ENCODE measurements at regions not wholly inside any gene's neighbourhood (a gene's known extent, or its start where the extent isn't known, plus 50 kb on each side); places are given as distances from the start of the nearest gene placed in this dataset.

DNA sequence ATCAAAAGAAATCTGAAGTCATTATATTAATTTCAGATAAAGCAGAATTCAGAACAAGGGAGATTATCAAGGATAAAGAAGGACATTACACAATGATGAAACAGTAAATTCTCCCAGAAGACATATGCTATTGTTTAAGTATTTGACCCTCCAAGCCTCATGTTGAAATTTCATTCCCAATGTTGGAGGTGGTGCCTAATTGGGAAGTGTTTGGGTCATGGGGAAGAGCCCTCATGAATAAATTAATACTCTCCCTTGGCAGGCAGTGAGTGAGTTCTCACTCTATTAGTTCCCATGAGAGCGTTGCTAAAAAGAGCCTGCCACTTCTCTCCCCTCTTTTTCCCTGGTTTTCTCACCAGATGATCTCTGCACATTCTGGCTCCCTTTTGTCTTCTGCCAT, 249.9 kb upstream of the GRIA3 start:
- ATAC-seq = no peak
- TF ChIP-seq EP300 (IDR thresholded peaks at IDR 0.05) = no peak
- TF ChIP-seq, protein P1, sequence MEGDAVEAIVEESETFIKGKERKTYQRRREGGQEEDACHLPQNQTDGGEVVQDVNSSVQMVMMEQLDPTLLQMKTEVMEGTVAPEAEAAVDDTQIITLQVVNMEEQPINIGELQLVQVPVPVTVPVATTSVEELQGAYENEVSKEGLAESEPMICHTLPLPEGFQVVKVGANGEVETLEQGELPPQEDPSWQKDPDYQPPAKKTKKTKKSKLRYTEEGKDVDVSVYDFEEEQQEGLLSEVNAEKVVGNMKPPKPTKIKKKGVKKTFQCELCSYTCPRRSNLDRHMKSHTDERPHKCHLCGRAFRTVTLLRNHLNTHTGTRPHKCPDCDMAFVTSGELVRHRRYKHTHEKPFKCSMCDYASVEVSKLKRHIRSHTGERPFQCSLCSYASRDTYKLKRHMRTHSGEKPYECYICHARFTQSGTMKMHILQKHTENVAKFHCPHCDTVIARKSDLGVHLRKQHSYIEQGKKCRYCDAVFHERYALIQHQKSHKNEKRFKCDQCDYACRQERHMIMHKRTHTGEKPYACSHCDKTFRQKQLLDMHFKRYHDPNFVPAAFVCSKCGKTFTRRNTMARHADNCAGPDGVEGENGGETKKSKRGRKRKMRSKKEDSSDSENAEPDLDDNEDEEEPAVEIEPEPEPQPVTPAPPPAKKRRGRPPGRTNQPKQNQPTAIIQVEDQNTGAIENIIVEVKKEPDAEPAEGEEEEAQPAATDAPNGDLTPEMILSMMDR (IDR thresholded peaks at IDR 0.05) = no peak
- TF ChIP-seq POLR2A (IDR thresholded peaks at IDR 0.05) = no peak
- no peak for TF ChIP-seq POLR2AphosphoS5 (IDR thresholded peaks at IDR 0.05)
- 33% methylated on average over 1 of the region's 1 CpG; no CpG with 5 or more reads in 1 of the 2 donors for WGBS, 2 donors (ENCODE audit: low coverage in 1 of 2)

DNA sequence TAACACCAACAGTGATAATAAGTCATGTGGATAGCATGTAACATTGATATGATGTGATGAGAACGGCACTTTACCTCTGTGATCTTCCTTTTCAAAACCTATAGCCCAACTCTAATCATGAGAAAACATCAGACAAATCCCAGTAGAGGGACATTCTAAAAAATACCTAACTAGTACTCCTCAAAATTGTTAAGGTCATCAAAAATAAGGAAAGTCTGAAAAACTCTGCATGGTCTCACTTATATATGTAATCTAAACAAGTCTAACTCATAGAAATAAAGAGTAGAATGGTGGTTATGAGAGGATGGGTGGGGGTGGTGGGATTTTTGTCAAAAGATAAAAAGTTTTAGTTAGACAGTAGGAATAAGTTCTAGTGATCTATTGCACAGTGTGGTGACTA, 243.9 kb upstream of the GRIA3 start:
- no peak overlapping the region for H3K4me3 ChIP-seq
- H3K27me3 ChIP-seq = no peaks in the 10 kb centered on the region
- no peaks in the 10 kb centered on the region for H3K4me1 ChIP-seq
- TF ChIP-seq POLR2AphosphoS5 (IDR thresholded peaks at IDR 0.05) = no peak
- no peak for TF ChIP-seq EP300 (IDR thresholded peaks at IDR 0.05)
- TF ChIP-seq, protein P1 (IDR thresholded peaks at IDR 0.05) = no peak
- no peak for TF ChIP-seq POLR2A (IDR thresholded peaks at IDR 0.05)
- no peak overlapping the region for H3K27ac ChIP-seq
- ATAC-seq = no peak
- WGBS, 2 donors (ENCODE audit: low coverage in 1 of 2) = 69 to 75% methylated on average over 1 of the region's 1 CpG
- no peaks in the 10 kb centered on the region for H3K9me3 ChIP-seq
- H3K36me3 ChIP-seq = no peaks in the 10 kb centered on the region

More for the DNA sequence above, 249.9 kb upstream of the GRIA3 start:
- H3K9me3 ChIP-seq = no peaks in the 10 kb centered on the region
- no peaks in the 10 kb centered on the region for H3K36me3 ChIP-seq
- H3K4me3 ChIP-seq = no peak overlapping the region
- H3K27me3 ChIP-seq = no peaks in the 10 kb centered on the region
- no peak overlapping the region for H3K27ac ChIP-seq
- H3K4me1 ChIP-seq = no peaks in the 10 kb centered on the region

GRCh38 chrX:122941806-122942205, 242.3 kb upstream of the GRIA3 start:
- H3K27me3 ChIP-seq = no peaks in the 10 kb centered on the region
- 9 to 25% methylated on average over 1 of the region's 1 CpG for WGBS, 2 donors (ENCODE audit: low coverage in 1 of 2)
- no peaks in the 10 kb centered on the region for H3K36me3 ChIP-seq
- H3K4me3 ChIP-seq = no peak overlapping the region
- H3K9me3 ChIP-seq = no peaks in the 10 kb centered on the region
- H3K4me1 ChIP-seq = no peaks in the 10 kb centered on the region
- no peak overlapping the region for H3K27ac ChIP-seq
- ATAC-seq = no peak
- TF ChIP-seq EP300 (IDR thresholded peaks at IDR 0.05) (no peak), POLR2AphosphoS5 (IDR thresholded peaks at IDR 0.05) (no peak), POLR2A (IDR thresholded peaks at IDR 0.05) (no peak)
- TF ChIP-seq, protein P1 (IDR thresholded peaks at IDR 0.05) = no peak

DNA sequence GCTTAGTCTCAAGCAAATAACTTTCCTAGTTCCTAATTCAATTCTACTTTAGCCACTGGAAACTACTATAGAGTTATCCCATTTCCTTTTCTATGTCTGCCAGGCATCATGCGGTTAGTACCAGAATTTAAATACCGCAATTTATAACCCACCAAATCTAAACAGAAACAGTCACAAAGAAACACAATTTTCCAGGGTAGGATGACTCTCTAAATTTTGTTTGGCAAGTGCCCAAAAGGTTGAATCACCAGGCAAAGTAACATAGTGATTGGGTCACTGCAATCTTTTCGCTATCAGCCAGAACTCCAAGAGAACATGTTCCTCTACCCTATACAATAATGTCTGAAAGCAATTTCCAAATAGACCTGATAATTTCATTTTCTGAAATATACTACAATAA, 240.2 kb upstream of the GRIA3 start:
- 96 to 100% methylated on average over 1 to 3 of the region's 3 CpGs for WGBS, 2 donors (ENCODE audit: low coverage in 1 of 2)
- H3K4me1 ChIP-seq = no peaks in the 10 kb centered on the region
- no peak for ATAC-seq
- TF ChIP-seq POLR2AphosphoS5 (IDR thresholded peaks at IDR 0.05) (no peak), POLR2A (IDR thresholded peaks at IDR 0.05) (no peak), EP300 (IDR thresholded peaks at IDR 0.05) (no peak)
- TF ChIP-seq, protein P1 (IDR thresholded peaks at IDR 0.05) = no peak
- no peak overlapping the region for H3K27ac ChIP-seq
- H3K9me3 ChIP-seq = no peaks in the 10 kb centered on the region
- no peak overlapping the region for H3K4me3 ChIP-seq
- no peaks in the 10 kb centered on the region for H3K27me3 ChIP-seq
- H3K36me3 ChIP-seq = no peaks in the 10 kb centered on the region

- 76 to 83% methylated on average over 2 to 4 of the region's 4 CpGs for WGBS, 2 donors (ENCODE audit: low coverage in 1 of 2)
- H3K36me3 ChIP-seq = no peaks in the 10 kb centered on the region
- ATAC-seq = no peak
- TF ChIP-seq, protein P1 (IDR thresholded peaks at IDR 0.05) = no peak
- TF ChIP-seq POLR2AphosphoS5 (IDR thresholded peaks at IDR 0.05) (no peak), EP300 (IDR thresholded peaks at IDR 0.05) (no peak), POLR2A (IDR thresholded peaks at IDR 0.05) (no peak)
- no peaks in the 10 kb centered on the region for H3K4me1 ChIP-seq
- no peaks in the 10 kb centered on the region for H3K9me3 ChIP-seq
- H3K27me3 ChIP-seq = no peaks in the 10 kb centered on the region
- H3K4me3 ChIP-seq = no peak overlapping the region
- H3K27ac ChIP-seq = no peak overlapping the region
Observed at GRCh38 chrX:122945328-122945727, 238.8 kb upstream of the GRIA3 start.
